ENCODE measurements at regions not wholly inside any gene's neighbourhood (a gene's known extent, or its start where the extent isn't known, plus 50 kb on each side); places are given as distances from the start of the nearest gene placed in this dataset.

DNA sequence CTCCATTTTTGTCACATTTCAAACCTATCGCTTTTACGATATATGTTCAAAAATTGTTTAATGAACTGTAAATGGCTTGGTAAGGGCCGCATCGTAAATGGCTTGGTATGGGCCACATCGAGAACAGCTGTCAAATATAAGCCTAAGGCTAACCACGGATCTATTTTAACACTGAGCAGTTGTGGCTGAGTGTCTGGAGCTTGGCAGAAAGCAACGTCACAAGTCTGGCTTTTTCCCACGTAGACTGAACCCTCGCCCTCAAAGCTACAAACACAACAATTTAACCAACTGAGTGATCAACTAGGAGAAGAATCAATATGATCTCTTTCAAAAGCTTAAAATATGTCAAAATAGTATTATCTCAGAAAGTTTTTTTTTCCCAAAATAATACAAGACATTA lies 71.4 kb upstream of the PRSS16 start:
- Histone ChIP-seq H3K9me3 (ENCODE audit: insufficient read depth, low read length) (no peaks in the 10 kb centered on the region), H4K20me1 (ENCODE audit: low read depth, low read length) (no peaks in the 10 kb centered on the region), H3K79me2 (ENCODE audit: insufficient read depth, low read length) (no peaks in the 10 kb centered on the region), H3K4me3 (ENCODE audit: insufficient read depth, low read length, poor library complexity, severe bottlenecking) (no peak overlapping the region), H3K9me2 (replicated peaks; ENCODE audit: insufficient read depth, low read length) (no peaks in the 10 kb centered on the region), H3K36me3 (ENCODE audit: low read length) (no peaks in the 10 kb centered on the region), H3F3A (ENCODE audit: insufficient read depth) (0 out of 2 replicates have a peak, but pooled peaks cover 7% of the 10 kb centered on the region), H2AFZ (ENCODE audit: low read depth, low read length, severe bottlenecking) (no peak overlapping the region), H3K27me3 (ENCODE audit: low read length) (no peaks in the 10 kb centered on the region), H3K4me2 (ENCODE audit: low read depth, low read length, poor library complexity, severe bottlenecking) (no peak overlapping the region), H3K9ac (ENCODE audit: low read length) (no peak overlapping the region), H3K27ac (ENCODE audit: low read depth, low read length) (no peak overlapping the region)
- no peak for TF ChIP-seq EZH2phosphoT487 (conservative IDR thresholded peaks at IDR 0.05; ENCODE audit: low read length)
- TF ChIP-seq, protein P1, sequence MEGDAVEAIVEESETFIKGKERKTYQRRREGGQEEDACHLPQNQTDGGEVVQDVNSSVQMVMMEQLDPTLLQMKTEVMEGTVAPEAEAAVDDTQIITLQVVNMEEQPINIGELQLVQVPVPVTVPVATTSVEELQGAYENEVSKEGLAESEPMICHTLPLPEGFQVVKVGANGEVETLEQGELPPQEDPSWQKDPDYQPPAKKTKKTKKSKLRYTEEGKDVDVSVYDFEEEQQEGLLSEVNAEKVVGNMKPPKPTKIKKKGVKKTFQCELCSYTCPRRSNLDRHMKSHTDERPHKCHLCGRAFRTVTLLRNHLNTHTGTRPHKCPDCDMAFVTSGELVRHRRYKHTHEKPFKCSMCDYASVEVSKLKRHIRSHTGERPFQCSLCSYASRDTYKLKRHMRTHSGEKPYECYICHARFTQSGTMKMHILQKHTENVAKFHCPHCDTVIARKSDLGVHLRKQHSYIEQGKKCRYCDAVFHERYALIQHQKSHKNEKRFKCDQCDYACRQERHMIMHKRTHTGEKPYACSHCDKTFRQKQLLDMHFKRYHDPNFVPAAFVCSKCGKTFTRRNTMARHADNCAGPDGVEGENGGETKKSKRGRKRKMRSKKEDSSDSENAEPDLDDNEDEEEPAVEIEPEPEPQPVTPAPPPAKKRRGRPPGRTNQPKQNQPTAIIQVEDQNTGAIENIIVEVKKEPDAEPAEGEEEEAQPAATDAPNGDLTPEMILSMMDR (IDR thresholded peaks at IDR 0.05; ENCODE audit: insufficient read depth, low read length, poor library complexity, severe bottlenecking), result no peak

DNA sequence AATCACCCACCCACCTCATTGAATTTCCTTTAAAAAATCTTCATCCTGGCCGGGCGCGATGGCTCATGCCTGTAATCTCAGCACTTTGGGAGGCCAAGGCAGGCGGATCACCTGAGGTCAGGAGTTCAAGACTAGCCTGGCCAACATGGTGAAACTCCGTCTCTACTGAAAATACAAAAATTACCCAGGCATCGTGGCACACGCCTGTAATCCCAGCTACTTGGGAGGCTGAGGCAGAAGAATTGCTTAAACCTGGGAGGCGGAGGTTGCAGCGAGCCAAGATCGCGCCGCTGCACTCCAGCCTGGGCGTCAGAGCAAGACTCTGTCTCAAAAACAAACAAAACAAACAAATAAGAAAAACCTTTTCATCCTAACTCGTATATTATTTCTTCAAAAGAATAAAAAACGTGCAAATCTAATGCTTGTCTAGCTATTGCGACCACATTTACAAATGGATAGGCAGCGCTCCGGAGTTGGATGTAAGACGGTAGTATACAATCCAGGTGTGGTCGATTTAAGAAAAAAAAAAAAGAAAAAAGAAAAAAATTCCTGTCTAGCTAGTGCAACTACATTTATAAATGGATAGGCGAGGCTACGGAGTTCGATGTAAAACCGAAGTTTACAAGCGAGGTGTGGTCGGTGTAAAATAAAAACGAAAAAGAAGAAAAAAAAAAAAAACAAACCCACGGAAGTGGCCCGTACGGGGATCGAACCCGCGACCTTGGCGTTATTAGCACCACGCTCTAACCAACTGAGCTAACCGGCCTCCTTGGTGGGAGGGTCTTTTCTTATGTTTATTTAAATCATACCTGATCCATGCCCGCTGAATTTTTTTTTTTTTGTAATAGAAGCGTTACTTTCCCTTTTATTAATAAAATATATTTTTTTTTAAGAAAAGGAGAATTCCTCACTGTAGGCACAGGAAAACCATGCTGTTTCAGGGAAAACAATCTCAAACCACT lies 70.7 kb upstream of the PRSS16 start:
- H3K4me3 ChIP-seq (ENCODE audit: insufficient read depth, low read length, poor library complexity, severe bottlenecking), result peak overlapping the region; percentile 94
- 0 out of 2 replicates have a peak, but pooled peaks cover 7% of the 10 kb centered on the region for H3F3A ChIP-seq (ENCODE audit: insufficient read depth)
- H3K9me3 ChIP-seq (ENCODE audit: insufficient read depth, low read length), result no peaks in the 10 kb centered on the region
- H3K9me2 ChIP-seq (replicated peaks; ENCODE audit: insufficient read depth, low read length), result no peaks in the 10 kb centered on the region
- peak overlapping the region; percentile 95 for H3K4me2 ChIP-seq (ENCODE audit: low read depth, low read length, poor library complexity, severe bottlenecking)
- peak overlapping the region; percentile 65 for H3K9ac ChIP-seq (ENCODE audit: low read length)
- no peaks in the 10 kb centered on the region for H3K36me3 ChIP-seq (ENCODE audit: low read length)
- peak overlapping the region; percentile 97 for H2AFZ ChIP-seq (ENCODE audit: low read depth, low read length, severe bottlenecking)
- H4K20me1 ChIP-seq (ENCODE audit: low read depth, low read length), result no peaks in the 10 kb centered on the region
- H3K27ac ChIP-seq (ENCODE audit: low read depth, low read length), result no peak overlapping the region
- no peaks in the 10 kb centered on the region for H3K27me3 ChIP-seq (ENCODE audit: low read length)
- TF ChIP-seq, protein P1 (IDR thresholded peaks at IDR 0.05; ENCODE audit: insufficient read depth, low read length, poor library complexity, severe bottlenecking), result no peak
- TF ChIP-seq EZH2phosphoT487 (conservative IDR thresholded peaks at IDR 0.05; ENCODE audit: low read length), result no peak
- H3K79me2 ChIP-seq (ENCODE audit: insufficient read depth, low read length), result no peaks in the 10 kb centered on the region

DNA sequence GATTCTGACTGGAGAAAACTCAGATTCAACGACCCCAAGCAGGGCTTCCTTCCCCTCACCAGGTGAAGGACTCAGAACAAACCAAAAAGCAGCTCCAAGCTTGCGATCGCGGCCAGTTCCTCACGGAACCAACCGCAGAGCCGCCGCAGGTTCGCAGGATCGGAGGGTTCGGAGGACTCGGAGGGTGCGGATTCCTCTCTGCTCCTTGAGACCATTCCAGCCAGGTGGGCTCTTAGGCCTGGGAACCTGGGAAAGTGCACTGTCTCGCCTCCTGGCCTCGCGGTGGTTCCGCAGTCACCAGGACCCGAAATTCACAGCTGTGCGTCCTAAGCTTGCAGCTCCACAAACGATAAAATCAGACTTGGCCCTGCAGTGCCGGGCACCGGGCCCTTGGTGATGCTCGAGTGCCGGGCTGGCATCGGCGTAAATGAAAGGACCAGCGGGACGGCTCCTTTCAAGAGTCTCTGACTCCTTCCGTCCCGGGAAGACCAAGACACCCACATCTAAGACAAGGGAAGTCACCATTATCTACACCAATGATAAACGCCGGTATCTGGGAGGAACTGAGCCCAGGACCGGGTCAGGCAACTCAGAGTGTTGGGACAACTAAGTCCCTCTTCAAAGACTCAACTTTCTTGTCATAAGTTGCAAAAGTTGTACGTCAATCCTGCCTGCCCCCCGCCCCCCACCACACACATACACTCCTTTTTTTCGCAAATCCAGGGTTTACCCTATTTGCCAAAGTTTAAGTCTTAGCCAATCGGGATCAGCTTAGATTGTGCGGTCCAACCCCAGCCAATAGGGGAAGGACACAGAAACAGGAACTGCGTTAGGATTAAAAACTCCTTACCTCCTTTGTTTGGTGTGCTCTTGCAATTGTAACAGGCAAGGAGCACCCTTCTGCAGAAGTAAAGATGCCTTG lies 69.8 kb upstream of the PRSS16 start:
- TF ChIP-seq EZH2phosphoT487 (conservative IDR thresholded peaks at IDR 0.05; ENCODE audit: low read length), result no peak
- TF ChIP-seq, protein P1 (IDR thresholded peaks at IDR 0.05; ENCODE audit: insufficient read depth, low read length, poor library complexity, severe bottlenecking), result peak; percentile 48
- Histone ChIP-seq H3K9me3 (ENCODE audit: insufficient read depth, low read length) (no peaks in the 10 kb centered on the region), H3K4me3 (ENCODE audit: insufficient read depth, low read length, poor library complexity, severe bottlenecking) (peak overlapping the region; percentile 94), H3K79me2 (ENCODE audit: insufficient read depth, low read length) (no peaks in the 10 kb centered on the region), H4K20me1 (ENCODE audit: low read depth, low read length) (no peaks in the 10 kb centered on the region), H3F3A (ENCODE audit: insufficient read depth) (0 out of 2 replicates have a peak, but pooled peaks cover 7% of the 10 kb centered on the region), H3K27me3 (ENCODE audit: low read length) (no peaks in the 10 kb centered on the region), H3K9ac (ENCODE audit: low read length) (peak overlapping the region; percentile 65), H3K36me3 (ENCODE audit: low read length) (no peaks in the 10 kb centered on the region), H2AFZ (ENCODE audit: low read depth, low read length, severe bottlenecking) (peak overlapping the region; percentile 97), H3K27ac (ENCODE audit: low read depth, low read length) (no peak overlapping the region), H3K4me2 (ENCODE audit: low read depth, low read length, poor library complexity, severe bottlenecking) (peak overlapping the region; percentile 95), H3K9me2 (replicated peaks; ENCODE audit: insufficient read depth, low read length) (no peaks in the 10 kb centered on the region)
